HG03025 (cell line): ENCODE measurements at regions not wholly inside any gene's neighbourhood (a gene's known extent, or its start where the extent isn't known, plus 50 kb on each side); places are given as distances from the start of the nearest gene placed in this dataset.

Source experiments
- ATAC-seq: cut with Tn5 transposase; IDR thresholded peaks from one replicate; pipeline ENCODE4 v1.9.1; 2021; ENCODE audit warnings: mild to moderate bottlenecking, moderate library complexity; ENCODE audit not compliant: unreplicated experiment, low FRiP score

- ATAC-seq: no peak
Observed at GRCh38 chr13:39892721-39893685, 237.5 kb downstream of the COG6 start.

DNA sequence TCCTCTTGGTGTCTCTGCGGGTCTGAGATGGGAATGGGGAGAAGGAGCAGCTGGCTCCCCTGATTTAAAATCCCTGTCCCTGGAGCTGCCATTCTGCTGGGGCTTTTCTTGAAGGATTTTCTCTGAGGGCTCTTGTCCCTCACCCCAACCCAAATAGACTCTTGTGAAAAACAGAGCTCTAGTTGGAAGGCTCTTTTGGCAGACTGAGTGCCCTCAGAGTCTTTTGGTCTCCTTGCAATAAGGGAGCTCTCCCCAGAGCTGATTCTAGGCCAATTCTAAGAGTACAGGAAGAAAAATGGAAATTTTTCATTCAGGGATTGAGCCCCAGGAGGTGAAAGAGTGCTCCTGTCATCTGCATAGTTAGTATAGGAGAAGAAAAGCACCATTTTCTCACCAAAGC is 238.3 kb downstream of the COG6 start:
- no peak for ATAC-seq

- no peak for ATAC-seq
Observed at GRCh38 chr13:39894586-39894985, 239.1 kb downstream of the COG6 start.

- ATAC-seq: no peak
Observed at GRCh38 chr13:39895254-39895653, 239.8 kb downstream of the COG6 start.

DNA sequence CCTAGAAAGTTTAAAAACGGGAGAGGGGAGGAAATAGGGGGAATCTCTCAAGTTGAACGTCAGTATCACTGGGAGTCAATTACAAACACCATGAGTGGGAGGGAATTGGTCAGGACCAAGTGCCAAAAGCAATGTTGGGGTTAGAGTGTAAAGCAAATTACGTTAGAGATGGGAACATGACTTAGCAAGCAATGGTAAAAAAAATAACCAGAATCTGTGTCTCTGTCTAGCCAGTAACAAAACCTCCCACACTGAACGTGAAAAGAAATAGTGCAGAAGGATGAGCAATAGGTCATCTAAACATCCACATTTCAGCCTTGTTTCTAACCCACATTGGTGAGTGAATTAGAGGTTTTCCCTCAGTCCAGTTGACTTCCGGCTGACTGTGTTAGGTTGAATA is 242.2 kb downstream of the COG6 start:
- ATAC-seq: no peak

GRCh38 chr13:39900106-39900750 is 244.8 kb downstream of the COG6 start:
- no peak for ATAC-seq

GRCh38 chr13:39904959-39905358 is 249.5 kb downstream of the COG6 start:
- no peak for ATAC-seq

- ATAC-seq: no peak
Observed at GRCh38 chr13:39909634-39910033, 254.2 kb downstream of the COG6 start.

- ATAC-seq: no peak
Observed at GRCh38 chr13:39910041-39910440, 254.6 kb downstream of the COG6 start.

DNA sequence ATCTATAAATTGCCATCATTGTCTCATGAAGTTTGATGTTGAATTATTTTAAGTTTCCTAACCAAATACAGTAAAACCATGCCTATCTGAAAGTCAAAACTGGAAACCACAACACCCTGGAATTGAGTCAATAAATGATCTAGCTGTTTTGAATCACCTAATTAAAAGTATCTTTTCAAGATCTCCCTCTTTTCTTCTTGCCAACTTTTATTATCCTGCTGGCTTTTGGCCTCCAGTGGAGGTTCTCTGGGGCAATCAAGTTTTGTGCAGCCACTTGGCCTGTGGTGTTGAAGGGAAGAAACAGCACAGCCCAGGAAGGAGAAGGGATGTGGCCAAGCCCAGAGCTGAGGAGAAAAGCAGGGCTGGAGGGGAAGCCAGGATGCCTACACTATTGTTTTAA is 255.4 kb downstream of the COG6 start:
- no peak for ATAC-seq

DNA sequence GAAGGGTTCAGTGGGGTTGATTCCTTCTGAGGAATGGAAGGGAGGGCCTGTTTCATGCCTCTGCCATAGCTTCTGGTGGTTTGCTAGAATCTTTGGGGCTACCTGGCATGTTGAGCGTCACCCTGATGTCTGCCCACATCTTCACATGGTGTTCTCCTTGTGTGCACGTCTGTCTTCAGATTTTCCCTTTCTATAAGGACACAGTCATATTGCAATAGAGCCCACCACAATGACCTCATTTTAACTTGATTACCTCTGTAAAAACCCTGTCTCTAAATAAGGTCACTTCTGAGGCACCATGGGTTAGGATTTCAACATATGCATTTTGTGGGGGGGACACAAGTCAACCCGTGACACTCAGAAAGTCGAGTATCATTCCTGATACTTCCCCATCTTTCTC is 257.9 kb downstream of the COG6 start:
- no peak for ATAC-seq

DNA sequence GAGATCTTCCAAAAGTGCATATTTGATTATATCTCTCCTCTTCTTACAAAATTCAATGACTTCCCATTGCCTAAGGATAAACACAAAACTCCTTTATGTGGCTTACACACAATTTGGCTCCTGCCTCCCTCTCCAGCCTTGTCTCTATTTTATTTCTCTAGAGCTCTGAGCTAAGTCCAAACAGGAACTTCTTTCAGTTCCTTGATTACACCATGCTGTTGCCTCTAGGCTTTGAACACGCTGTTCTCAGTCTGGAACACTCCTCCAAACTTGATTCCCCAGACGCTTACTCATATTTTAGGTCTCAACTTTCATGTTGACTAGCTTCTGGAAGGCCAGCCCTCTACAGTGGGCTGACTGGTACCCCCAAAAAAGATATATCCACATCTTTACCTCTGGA is 258.5 kb downstream of the COG6 start:
- no peak for ATAC-seq

DNA sequence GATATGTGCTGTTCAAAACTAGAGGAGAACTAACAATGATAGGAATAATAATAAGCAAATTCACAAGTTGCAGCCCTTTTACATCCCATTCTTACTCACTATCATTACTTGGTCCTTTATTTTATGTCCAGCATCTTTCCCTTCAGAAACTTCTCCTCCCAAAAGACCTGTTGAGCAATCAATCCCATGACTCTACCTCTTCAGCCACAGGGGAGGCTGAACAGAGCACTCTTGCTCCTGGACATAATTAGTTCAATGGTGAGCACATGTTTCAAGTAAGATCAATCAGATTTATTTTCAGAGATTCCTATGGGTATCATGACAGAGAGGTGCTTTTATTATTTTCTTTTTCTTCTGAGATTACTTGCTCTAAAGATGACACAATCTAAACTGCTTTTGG is 260.0 kb downstream of the COG6 start:
- ATAC-seq: no peak

DNA sequence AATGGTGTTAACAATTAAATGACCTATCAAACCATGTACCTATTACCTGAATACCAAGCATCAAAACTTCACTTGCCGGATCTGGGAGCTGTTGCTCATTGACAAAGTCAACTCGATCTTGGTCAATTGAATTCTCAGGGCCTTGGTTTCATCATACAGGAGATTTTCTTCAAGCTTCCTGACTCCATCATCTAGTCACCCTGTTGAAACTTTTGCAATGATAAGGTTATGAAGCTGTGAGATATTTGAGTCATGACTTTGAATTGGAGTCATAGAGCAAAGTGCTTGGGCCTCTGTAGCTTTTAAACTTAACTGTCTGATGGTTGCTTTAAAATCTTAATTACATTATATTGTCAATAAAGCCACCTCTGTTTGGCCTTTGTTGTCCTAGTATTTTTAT is 260.9 kb downstream of the COG6 start:
- ATAC-seq: no peak

GRCh38 chr13:39918620-39919236 is 263.3 kb downstream of the COG6 start:
- no peak for ATAC-seq

DNA sequence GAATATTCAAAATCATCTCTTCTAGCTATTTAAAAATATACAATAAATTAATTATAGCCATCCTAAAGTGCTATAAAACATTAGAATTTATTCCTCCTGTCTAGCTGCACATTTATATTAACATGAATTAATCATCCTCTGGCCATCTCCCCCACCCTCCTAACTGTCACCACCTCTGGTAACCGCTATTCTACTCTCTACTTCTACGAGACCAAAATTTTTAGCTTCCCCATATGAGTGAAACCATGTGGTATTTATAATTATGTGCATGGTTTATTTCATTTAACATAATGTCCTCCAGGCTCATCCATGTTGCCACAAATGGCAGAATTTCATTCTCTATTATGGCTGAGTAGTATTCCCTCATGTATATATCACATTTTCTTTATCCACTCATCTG is 265.2 kb downstream of the COG6 start:
- no peak for ATAC-seq

GRCh38 chr13:39926345-39926744 is 270.9 kb downstream of the COG6 start:
- no peak for ATAC-seq

- no peak for ATAC-seq
Observed at GRCh38 chr13:39928261-39928660, 272.8 kb downstream of the COG6 start.

DNA sequence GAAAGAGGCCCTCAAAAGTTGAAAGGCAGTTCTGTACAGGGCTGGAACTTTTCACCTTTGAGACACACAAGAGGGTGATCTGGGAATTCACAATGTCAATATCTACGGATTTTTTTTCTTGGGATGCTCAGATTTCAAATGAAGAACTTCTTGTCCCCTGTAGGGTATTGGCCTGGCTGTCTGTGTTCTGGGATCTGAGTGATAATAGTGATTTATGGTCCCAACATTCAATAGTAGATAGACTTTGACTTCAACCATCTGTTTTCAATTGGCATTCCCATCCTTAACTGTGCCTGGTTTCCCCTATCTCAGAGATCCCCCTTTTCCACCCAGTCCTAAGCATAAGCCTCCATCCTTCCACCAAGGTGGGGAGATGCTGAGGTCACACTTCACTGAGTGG is 274.1 kb downstream of the COG6 start:
- ATAC-seq: no peak

- no peak for ATAC-seq
Observed at GRCh38 chr13:39930060-39930459, 274.6 kb downstream of the COG6 start.
